HepG2 (cell line): ENCODE measurements at regions not wholly inside any gene's neighbourhood (a gene's known extent, or its start where the extent isn't known, plus 50 kb on each side); places are given as distances from the start of the nearest gene placed in this dataset.

Experiments used
- MED1 ChIP-seq: sonication (generic); formaldehyde crosslinking; IDR thresholded peaks from 2 replicates; pipeline ENCODE4 v1.4.0; 2020; ENCODE audit warnings: missing genetic modification reagents
- POLR2AphosphoS5 ChIP-seq: IDR thresholded peaks from 2 replicates; pipeline ENCODE4 v1.6.1; 2012; ENCODE audit warnings: low read depth, low read length
- RFXANK ChIP-seq: IDR thresholded peaks from 2 replicates; pipeline ENCODE4 v1.6.1; 2016
- SIN3B ChIP-seq: fragments of 150-350 bp; IDR thresholded peaks from 2 replicates; pipeline ENCODE4 v1.6.1; 2014; ENCODE audit warnings: low read length
- TBL1XR1 ChIP-seq: fragments of 150-350 bp; IDR thresholded peaks from 2 replicates; pipeline ENCODE4 v1.6.1; 2014; ENCODE audit warnings: borderline replicate concordance, low read length; ENCODE audit not compliant: partially characterized antibody
- ZNF792 ChIP-seq: IDR thresholded peaks from 2 replicates; pipeline ENCODE4 v1.6.1; 2016
- TF ChIP-seq, protein P1 (sequence below): sonication (generic); formaldehyde crosslinking; IDR thresholded peaks from 2 replicates; pipeline ENCODE4 v1.5.0; 2020; ENCODE audit warnings: mild to moderate bottlenecking, missing genetic modification reagents, moderate library complexity

DNA sequence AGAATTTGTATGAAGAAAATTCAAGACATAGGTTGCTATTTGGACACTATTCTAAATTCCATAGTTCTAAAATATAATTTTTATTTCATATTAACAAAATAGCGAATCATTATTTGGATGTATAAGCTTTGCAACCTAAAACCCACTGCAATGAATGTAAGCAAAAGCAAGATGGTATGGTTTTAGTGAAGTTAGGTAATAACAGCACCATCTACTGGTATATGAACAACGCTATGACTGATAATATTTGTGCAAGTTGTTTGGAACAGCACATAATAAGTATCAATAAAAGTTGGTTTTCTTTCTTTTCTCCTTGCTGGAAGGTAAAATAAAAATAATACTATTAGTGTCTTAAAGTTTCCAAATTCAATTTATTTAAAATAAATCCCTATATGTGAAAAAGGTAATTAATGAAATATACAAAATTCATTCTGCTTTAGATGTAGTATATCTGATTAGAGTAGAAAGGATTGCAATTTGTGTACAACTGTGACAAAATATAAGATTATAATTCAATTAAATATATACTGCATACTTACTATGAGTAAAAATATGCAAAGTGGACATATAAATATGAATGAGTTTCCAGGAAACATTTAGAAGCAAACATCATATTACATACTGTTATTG lies 79.0 kb upstream of the LSM8 start:
- TF ChIP-seq RFXANK (CRISPR knock-in tag), result no peak
- no peak for TF ChIP-seq TBL1XR1
- no peak for TF ChIP-seq POLR2AphosphoS5
- TF ChIP-seq, protein P1, sequence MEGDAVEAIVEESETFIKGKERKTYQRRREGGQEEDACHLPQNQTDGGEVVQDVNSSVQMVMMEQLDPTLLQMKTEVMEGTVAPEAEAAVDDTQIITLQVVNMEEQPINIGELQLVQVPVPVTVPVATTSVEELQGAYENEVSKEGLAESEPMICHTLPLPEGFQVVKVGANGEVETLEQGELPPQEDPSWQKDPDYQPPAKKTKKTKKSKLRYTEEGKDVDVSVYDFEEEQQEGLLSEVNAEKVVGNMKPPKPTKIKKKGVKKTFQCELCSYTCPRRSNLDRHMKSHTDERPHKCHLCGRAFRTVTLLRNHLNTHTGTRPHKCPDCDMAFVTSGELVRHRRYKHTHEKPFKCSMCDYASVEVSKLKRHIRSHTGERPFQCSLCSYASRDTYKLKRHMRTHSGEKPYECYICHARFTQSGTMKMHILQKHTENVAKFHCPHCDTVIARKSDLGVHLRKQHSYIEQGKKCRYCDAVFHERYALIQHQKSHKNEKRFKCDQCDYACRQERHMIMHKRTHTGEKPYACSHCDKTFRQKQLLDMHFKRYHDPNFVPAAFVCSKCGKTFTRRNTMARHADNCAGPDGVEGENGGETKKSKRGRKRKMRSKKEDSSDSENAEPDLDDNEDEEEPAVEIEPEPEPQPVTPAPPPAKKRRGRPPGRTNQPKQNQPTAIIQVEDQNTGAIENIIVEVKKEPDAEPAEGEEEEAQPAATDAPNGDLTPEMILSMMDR (CRISPR knock-in tag), result peak; percentile 57
- TF ChIP-seq ZNF792, result no peak
- no peak for TF ChIP-seq MED1 (CRISPR knock-in tag)
- TF ChIP-seq SIN3B, result no peak
